NOMO-1 (cell line): ENCODE measurements at regions not wholly inside any gene's neighbourhood (a gene's known extent, or its start where the extent isn't known, plus 50 kb on each side); places are given as distances from the start of the nearest gene placed in this dataset.
"Not testable (repeated sequence)": the region's sequence is repeated elsewhere in the genome, so short reads cannot be mapped to it uniquely, and the experiment has no call there.

Experiments used
- DNase-seq, 2 experiments: peaks; one replicate each; lab custom pipeline; 2025; ENCODE audit not compliant: unreplicated experiment in 2 of 2; lab: John Stamatoyannopoulos, UW

GRCh38 chr5:90338712-90339372 lies 70.7 kb downstream of the CETN3 start:
- no peak for DNase-seq

- DNase-seq = no peak
Measured at GRCh38 chr5:90337449-90338052, 72.0 kb downstream of the CETN3 start.

- DNase-seq = no peak
Measured at GRCh38 chr5:90336752-90337151, 72.8 kb downstream of the CETN3 start.

- no peak for DNase-seq
Measured at GRCh38 chr5:90334741-90335140, 74.8 kb downstream of the CETN3 start.

- DNase-seq = no peak
Measured at GRCh38 chr5:90329911-90330310, 79.6 kb downstream of the CETN3 start.

GRCh38 chr5:90326995-90327394 lies 82.6 kb downstream of the CETN3 start:
- no peak for DNase-seq

DNA sequence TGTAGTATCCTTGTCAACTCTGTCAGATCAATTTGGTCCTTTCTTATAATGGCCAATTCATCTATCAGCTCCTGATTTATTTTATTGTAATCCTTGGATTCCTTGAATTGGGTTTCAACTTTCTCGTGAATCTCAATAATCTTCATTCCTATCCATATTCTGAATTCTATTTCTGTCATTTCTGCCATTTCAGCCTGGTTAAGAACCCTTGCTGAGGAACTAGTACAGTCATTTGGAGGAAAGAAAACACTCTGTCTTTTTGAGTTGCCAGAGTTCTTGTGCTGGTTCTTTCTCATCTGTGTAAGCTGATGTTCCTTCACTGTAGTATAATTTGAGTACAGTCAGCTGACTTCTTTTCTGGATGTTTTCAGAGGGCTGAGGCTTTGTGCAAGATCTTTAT lies 84.5 kb downstream of the CETN3 start:
- no peak for DNase-seq

DNA sequence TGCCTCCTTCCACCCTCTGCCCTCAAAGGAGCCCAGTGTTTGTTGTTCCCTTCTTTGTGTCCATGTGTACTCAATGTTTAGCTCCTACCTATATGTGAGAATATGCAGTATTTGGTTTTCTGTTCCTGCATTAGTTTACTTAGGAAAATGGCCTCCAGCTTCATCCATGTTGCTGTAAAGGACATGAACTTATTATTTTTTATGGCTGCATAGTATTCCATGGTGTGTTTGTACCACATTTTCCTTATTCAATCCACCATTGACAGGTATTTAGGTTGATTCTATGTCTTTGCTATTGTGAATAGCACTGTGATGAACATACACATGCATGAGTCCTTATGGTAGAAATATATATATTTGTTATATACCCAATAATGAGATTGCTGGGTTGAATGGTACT lies 89.2 kb downstream of the CETN3 start:
- not testable (repeated sequence) for DNase-seq

- no peak for DNase-seq
Measured at GRCh38 chr5:90312027-90312426, 97.5 kb downstream of the CETN3 start.

GRCh38 chr5:90311401-90311800 lies 98.2 kb downstream of the CETN3 start:
- no peak for DNase-seq

DNA sequence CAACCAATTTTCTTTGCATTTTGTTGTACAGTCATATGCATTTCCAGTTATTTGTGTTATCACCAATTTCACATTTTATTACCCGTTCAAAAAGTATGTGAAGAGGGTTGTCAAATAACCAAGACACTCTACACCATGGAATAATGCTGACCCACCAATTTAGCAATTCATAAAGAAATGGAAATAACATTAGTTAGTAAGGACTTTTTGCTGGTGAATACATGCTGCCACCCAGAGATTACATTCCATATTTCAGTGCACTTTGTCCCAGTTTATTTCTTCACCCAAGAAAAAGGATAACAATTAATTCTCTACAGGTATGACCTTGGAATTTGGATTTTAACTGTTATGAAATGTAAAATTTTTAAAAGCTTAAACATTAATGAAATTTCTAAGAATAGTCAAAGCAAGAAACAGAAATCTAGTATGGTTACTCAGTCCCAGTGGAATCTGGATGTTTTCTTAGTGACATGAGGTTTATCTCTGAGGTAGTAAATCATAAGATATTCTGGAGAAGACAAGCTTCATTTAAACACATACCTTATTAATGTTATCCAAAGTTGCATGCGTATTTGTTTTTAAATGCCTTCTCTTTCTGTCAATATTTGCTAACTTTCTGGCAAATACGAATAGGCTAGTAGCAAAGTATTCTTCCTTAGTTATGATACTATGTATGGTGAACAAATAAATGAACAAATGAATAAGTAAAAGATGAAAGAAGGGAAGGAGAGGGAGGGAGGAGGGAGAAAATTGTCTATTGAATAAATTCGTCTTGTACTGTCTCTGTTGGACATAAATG lies 100.6 kb downstream of the CETN3 start:
- DNase-seq = no peak

GRCh38 chr5:90307782-90308181 lies 101.8 kb downstream of the CETN3 start:
- no peak for DNase-seq

DNA sequence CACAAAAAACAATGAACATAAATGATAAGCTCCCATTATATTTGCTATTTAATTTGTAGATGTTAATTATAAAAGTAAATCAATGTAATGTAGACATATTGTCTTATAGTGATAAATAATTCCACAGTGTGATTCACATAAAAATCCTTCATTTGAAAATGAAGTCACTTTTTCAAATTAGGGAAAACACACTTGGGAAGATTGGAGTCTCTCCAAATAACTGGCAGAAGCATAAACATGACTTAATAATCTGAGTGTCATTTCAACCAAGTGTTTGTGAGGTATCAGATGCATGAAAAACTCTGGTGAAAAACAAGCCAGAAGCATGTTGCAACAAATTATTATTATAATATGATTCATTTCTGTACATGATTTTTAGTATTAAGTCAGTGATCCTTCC lies 102.2 kb downstream of the CETN3 start:
- DNase-seq = no peak

DNA sequence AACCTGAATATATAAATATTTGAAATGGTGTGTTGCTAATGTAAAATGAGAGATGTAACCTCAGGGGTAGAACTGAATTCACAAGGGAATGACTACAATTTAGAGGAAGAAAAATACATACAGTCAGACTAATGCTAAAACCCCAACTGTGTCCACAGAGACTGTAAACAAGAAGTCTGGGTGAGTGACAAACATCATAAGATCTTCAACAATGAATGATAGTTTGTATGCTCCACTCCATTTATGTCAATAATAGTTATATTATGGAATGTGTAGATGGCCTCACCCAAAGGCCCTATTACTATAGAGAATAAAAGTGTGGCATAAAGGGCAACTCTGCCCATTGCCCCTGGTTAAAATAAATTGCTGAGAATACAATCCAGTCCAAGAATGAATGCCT lies 102.9 kb downstream of the CETN3 start:
- DNase-seq = no peak

GRCh38 chr5:90305041-90305720 lies 104.4 kb downstream of the CETN3 start:
- no peak for DNase-seq

GRCh38 chr5:90301248-90301647 lies 108.3 kb downstream of the CETN3 start:
- DNase-seq = no peak

- no peak for DNase-seq
Measured at GRCh38 chr5:90297045-90297764, 112.4 kb downstream of the CETN3 start.

DNA sequence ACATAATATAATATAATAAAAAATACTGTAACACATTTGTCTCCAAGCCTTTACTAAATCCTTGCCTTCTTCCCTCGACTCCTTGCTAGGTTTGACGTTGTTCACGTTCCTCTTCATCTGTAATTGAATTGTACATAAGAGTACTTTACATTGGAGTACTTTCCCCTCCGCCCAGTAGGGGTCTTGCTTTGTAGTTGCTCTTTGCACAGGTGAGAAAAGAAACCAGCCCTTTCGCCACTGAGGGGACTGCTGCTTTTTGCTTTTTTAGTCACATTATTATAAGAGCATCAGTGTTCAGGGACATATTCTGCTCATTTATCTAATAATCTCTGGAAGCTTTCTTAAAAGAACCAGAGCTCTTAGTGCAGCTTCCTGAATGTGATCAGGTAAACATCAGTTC lies 115.0 kb downstream of the CETN3 start:
- DNase-seq = no peak

GRCh38 chr5:90293931-90294330 lies 115.6 kb downstream of the CETN3 start:
- DNase-seq = no peak

GRCh38 chr5:90290648-90291047 lies 118.9 kb downstream of the CETN3 start:
- no peak for DNase-seq

- DNase-seq = no peak
Measured at GRCh38 chr5:90289837-90290236, 119.7 kb downstream of the CETN3 start.
